Liver (tissue), 3 donors: ENCODE measurements at regions not wholly inside any gene's neighbourhood (a gene's known extent, or its start where the extent isn't known, plus 50 kb on each side); places are given as distances from the start of the nearest gene placed in this dataset.

Experiments used
- CTCF ChIP-seq: fragments of 150-350 bp; IDR thresholded peaks from 2 replicates; pipeline ENCODE4 v1.5.1; 2017; ENCODE audit warnings: improper control_type of control experiment, low read depth, low read length; ENCODE audit not compliant: missing input control
- JUND ChIP-seq, 2 donors: IDR thresholded peaks; 2 replicates each; pipeline ENCODE4 v1.6.1; 2016; ENCODE audit warnings: antibody characterized with exemption in 2 of 2
- donor health status: healthy.
- donor health status: healthy.

GRCh38 chr4:32744211-32744610 is 2024.0 kb downstream of the PCDH7 start:
- TF ChIP-seq JUND (IDR thresholded peaks at IDR 0.05) (no peak), CTCF (no peak)
